Spleen (tissue), 7 donors: ENCODE measurements at regions not wholly inside any gene's neighbourhood (a gene's known extent, or its start where the extent isn't known, plus 50 kb on each side); places are given as distances from the start of the nearest gene placed in this dataset.

ENCODE experiments used
- CTCF ChIP-seq, 11 experiments: fragments of 200-600 bp in 7 of 11; fragments of 450-650 bp in 4 of 11; sonication (generic) in 4 of 11; IDR thresholded peaks in 8 of 11; conservative IDR thresholded peaks in 3 of 11; 1 replicate in 7 of 11; 2 replicates in 4 of 11; pipeline versions ENCODE4 v1.4.0 to v1.8.0; 2016 to 2021; ENCODE audit warnings: antibody characterized with exemption in 11 of 11, inconsistent platforms in 4 of 11, mild to moderate bottlenecking in 1 of 11
- POLR2A ChIP-seq, 3 donors: fragments of 450-650 bp; IDR thresholded peaks; one replicate each; pipeline ENCODE4 v1.5.1; 2017; ENCODE audit warnings: antibody characterized with exemption in 3 of 3, mild to moderate bottlenecking in 1 of 3
- POLR2AphosphoS5 ChIP-seq, 3 donors: sonication (generic); formaldehyde crosslinking; IDR thresholded peaks; one replicate each; pipeline ENCODE4 v1.5.1; 2017; ENCODE audit warnings: antibody characterized with exemption in 3 of 3
- donor health status: DM: no; HTN: no; CAD: no; lungs with moderate emphysema.
- donor health status: DM: no; HTN: no; CAD: no.
- donor health status: DM: no; HTN: no; CAD: no.

DNA sequence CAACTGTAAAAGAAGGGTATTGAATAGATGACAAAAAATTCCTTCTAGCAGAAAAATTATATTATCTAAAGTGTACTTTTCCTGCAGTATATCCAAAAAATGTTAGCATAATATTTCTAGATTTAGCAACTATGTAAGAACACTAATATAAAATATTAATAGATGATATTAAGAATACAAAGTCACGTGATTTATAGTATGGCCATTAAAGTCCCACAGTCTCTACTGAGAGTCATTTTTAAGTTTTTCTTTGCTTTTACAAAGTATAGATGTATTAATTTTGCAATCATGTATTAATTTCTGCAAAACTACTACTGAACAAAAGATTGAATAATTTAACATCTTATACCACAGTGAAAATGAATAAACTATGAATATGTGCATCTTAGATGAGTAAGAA is 94.9 kb downstream of the ZWINT start:
- TF ChIP-seq CTCF (IDR thresholded peaks at IDR 0.05 in 8 of 11, conservative IDR thresholded peaks at IDR 0.05 in 3 of 11), result no peak
- no peak for TF ChIP-seq POLR2AphosphoS5 (IDR thresholded peaks at IDR 0.05)
- no peak for TF ChIP-seq POLR2A (IDR thresholded peaks at IDR 0.05)
